SU-DHL-6 (cell line): ENCODE measurements at regions not wholly inside any gene's neighbourhood (a gene's known extent, or its start where the extent isn't known, plus 50 kb on each side); places are given as distances from the start of the nearest gene placed in this dataset.

Source experiments
- H2AFZ ChIP-seq: fragments of 200-600 bp; sonication (generic); 2 replicates; pipeline ENCODE4 v1.6.1; 2014; ENCODE audit warnings: low read depth, mild to moderate bottlenecking, moderate library complexity, mixed read lengths, antibody characterized with exemption, low read length; ENCODE audit not compliant: severe bottlenecking
- H3F3A ChIP-seq: fragments of 200-600 bp; shearing (Covaris generic); 2 replicates; pipeline ENCODE4 v1.6.0; 2016; ENCODE audit warnings: antibody characterized with exemption, mild to moderate bottlenecking; ENCODE audit not compliant: insufficient read depth
- H3K27ac ChIP-seq: fragments of 200-600 bp; sonication (generic); 2 replicates; pipeline ENCODE4 v1.5.1; 2016; ENCODE audit warnings: low read depth, mild to moderate bottlenecking, low read length, moderate library complexity, mixed read lengths
- H3K27me3 ChIP-seq: fragments of 200-600 bp; sonication (generic), shearing (Covaris generic); 2 replicates; pipeline ENCODE4 v1.6.0; 2014; ENCODE audit warnings: mild to moderate bottlenecking, low read length
- H3K36me3 ChIP-seq: fragments of 200-600 bp; sonication (generic); 2 replicates; pipeline ENCODE4 v1.6.1; 2014; ENCODE audit warnings: mild to moderate bottlenecking, low read length, mixed read lengths
- H3K4me2 ChIP-seq: fragments of 300-600, 200-600 bp; shearing (Covaris generic), sonication (generic); 2 replicates; pipeline ENCODE4 v1.6.0; 2014; ENCODE audit warnings: low read length, low read depth, mild to moderate bottlenecking; ENCODE audit not compliant: poor library complexity, severe bottlenecking
- H3K4me3 ChIP-seq: fragments of 200-600 bp; sonication (generic); 2 replicates; pipeline ENCODE4 v1.5.1; 2014; ENCODE audit warnings: antibody characterized with exemption, low read length, mild to moderate bottlenecking, mixed read lengths; ENCODE audit not compliant: insufficient read depth, poor library complexity, severe bottlenecking
- H3K79me2 ChIP-seq: fragments of 200-600 bp; sonication (generic); 2 replicates; pipeline ENCODE4 v1.6.1; 2014; ENCODE audit warnings: mild to moderate bottlenecking, low read length, moderate library complexity; ENCODE audit not compliant: insufficient read depth
- H3K9ac ChIP-seq: fragments of 200-600 bp; sonication (generic); 2 replicates; pipeline ENCODE4 v1.7.0; 2014; ENCODE audit warnings: mild to moderate bottlenecking, low read length
- H3K9me2 ChIP-seq: fragments of 200-600 bp; sonication (generic); replicated peaks from 2 replicates; pipeline ENCODE4 v1.6.1; 2014; ENCODE audit warnings: low read length; ENCODE audit not compliant: insufficient read depth
- H3K9me3 ChIP-seq: fragments of 200-600 bp; sonication (generic); 2 replicates; pipeline ENCODE4 v1.6.1; 2014; ENCODE audit warnings: low read length, mixed read lengths; ENCODE audit not compliant: insufficient read depth
- H4K20me1 ChIP-seq: fragments of 200-600 bp; sonication (generic); 2 replicates; pipeline ENCODE4 v1.6.1; 2014; ENCODE audit warnings: low read depth, mild to moderate bottlenecking, antibody characterized with exemption, low read length, moderate library complexity, mixed read lengths
- CTCF ChIP-seq: fragments of 200-600 bp; sonication (generic); IDR thresholded peaks from one replicate; pipeline ENCODE4 v1.5.1; 2017; ENCODE audit warnings: antibody characterized with exemption, mild to moderate bottlenecking, low read length, moderate library complexity; ENCODE audit not compliant: insufficient read depth, poor library complexity, severe bottlenecking
- EZH2phosphoT487 ChIP-seq: fragments of 200-600 bp; sonication (generic), shearing (Covaris generic); conservative IDR thresholded peaks from 2 replicates; pipeline ENCODE4 v1.6.1; 2018; ENCODE audit warnings: mild to moderate bottlenecking, antibody characterized with exemption, low read length, moderate library complexity, mixed read lengths

- Histone ChIP-seq H3K36me3 (no peaks in the 10 kb centered on the region), H3K9me3 (no peaks in the 10 kb centered on the region), H3F3A (no peaks in the 10 kb centered on the region), H3K79me2 (no peaks in the 10 kb centered on the region), H3K4me2 (no peak overlapping the region), H3K4me3 (no peak overlapping the region), H3K27ac (no peak overlapping the region), H3K9me2 (no peaks in the 10 kb centered on the region), H2AFZ (no peak overlapping the region), H3K9ac (no peak overlapping the region), H4K20me1 (no peaks in the 10 kb centered on the region), H3K27me3 (no peaks in the 10 kb centered on the region)
- TF ChIP-seq CTCF: no peak
- no peak for TF ChIP-seq EZH2phosphoT487
Observed at GRCh38 chrX:149120459-149120858, 384.6 kb downstream of the IDS start.

GRCh38 chrX:149114874-149115273, 390.2 kb downstream of the IDS start:
- Histone ChIP-seq H3F3A (no peaks in the 10 kb centered on the region), H3K9ac (no peak overlapping the region), H3K79me2 (no peaks in the 10 kb centered on the region), H3K27ac (no peak overlapping the region), H3K4me3 (no peak overlapping the region), H3K27me3 (no peaks in the 10 kb centered on the region), H3K9me3 (no peaks in the 10 kb centered on the region), H3K9me2 (no peaks in the 10 kb centered on the region), H4K20me1 (no peaks in the 10 kb centered on the region), H2AFZ (no peak overlapping the region), H3K36me3 (no peaks in the 10 kb centered on the region), H3K4me2 (no peak overlapping the region)
- TF ChIP-seq EZH2phosphoT487: no peak
- TF ChIP-seq CTCF: no peak

- H3K27ac ChIP-seq: no peak overlapping the region
Observed at GRCh38 chrX:149114001-149114400, 391.1 kb downstream of the IDS start.

More at GRCh38 chrX:149114001-149114400, 391.1 kb downstream of the IDS start:
- Histone ChIP-seq H3K4me3 (no peak overlapping the region), H2AFZ (no peak overlapping the region), H3K9me2 (no peaks in the 10 kb centered on the region), H3K9ac (no peak overlapping the region), H3K79me2 (no peaks in the 10 kb centered on the region), H3K4me2 (no peak overlapping the region), H3K9me3 (no peaks in the 10 kb centered on the region), H3K27me3 (no peaks in the 10 kb centered on the region), H3F3A (no peaks in the 10 kb centered on the region), H3K36me3 (no peaks in the 10 kb centered on the region), H4K20me1 (no peaks in the 10 kb centered on the region)
- TF ChIP-seq CTCF (no peak), EZH2phosphoT487 (no peak)
